UCSD-AML1 (cell line): ENCODE measurements at regions not wholly inside any gene's neighbourhood (a gene's known extent, or its start where the extent isn't known, plus 50 kb on each side); places are given as distances from the start of the nearest gene placed in this dataset.
A peak's percentile ranks its signal among the peaks of the same experiment; 100 is the strongest.

Experiments
- DNase-seq: peaks from one replicate; lab custom pipeline; 2025; ENCODE audit not compliant: unreplicated experiment; lab: John Stamatoyannopoulos, UW

DNA sequence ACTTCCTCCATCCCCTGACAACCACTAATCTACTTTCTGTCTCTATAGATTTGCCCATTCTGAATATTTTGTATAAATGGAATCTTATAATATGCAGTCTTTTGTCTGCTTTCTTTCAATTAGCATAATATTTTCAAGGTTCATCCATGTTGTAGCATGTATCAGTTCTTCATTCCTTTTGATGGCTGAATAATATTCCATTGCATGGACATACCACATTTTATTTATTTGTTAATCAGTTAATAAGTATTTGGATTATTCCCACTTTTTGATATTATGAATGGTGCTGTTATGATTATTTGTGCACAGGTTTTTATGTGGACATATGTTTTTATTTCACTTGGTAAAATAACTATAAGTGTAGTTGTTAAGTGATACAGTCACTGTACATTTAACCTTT is 155.1 kb upstream of the WSCD2 start:
- no peak for DNase-seq

DNA sequence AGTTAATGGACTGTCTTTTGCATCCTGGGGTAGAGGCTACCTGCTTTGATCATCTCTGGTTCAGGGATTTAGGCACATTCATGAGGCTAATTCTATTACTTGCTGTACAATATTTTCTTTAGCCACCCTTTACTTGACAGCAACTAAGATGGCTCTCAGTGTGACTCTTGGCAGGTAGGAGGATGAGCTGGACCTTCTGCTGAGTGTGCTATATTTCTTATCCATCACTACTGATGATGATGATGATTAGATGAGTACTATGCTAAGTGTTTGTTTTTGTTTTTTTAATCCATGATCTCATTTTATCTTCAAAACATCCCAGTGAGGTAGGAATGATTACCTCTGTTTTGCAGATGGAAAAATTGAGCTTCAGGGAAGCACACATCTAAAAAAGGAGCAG is 152.8 kb upstream of the WSCD2 start:
- DNase-seq, result no peak

DNA sequence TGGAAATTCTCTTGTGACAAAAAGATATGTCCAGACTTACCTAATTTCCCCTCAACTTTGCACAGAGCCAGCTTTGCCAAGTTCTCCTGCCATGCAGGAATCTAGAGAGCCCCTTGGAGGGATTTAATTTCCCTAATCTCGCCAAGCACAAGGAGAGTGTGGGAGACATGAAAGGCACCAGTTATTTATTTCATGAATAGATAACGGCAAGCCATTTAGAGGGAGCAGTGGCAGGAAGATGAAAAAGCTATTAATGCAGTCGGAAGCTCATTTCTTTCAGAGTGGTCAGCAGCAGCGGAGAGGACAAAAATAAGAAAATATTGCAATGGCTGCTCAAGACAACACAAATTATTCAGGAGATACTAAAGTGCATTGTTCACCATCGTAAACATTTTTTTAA is 150.9 kb upstream of the WSCD2 start:
- DNase-seq, result no peak

DNA sequence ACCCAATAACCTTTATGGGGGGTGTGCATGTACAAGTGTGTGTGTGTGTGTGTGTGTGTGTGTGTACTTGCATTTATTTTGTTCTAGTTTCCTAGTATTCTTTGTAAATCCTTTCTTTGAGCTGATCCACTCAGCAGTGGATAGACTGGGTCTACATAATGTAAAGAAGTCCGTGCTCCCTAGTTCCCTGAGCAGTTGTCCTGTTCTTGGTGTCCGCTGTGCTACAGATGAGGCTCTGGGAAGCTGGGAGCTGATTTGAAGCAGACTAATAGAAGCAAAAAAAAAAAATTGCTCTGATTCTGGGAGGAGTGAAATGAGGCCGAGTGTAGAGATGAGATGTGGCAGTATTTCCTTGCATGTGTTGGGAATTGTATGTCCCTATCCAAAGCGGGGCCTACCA is 150.4 kb upstream of the WSCD2 start:
- DNase-seq, result no peak

DNA sequence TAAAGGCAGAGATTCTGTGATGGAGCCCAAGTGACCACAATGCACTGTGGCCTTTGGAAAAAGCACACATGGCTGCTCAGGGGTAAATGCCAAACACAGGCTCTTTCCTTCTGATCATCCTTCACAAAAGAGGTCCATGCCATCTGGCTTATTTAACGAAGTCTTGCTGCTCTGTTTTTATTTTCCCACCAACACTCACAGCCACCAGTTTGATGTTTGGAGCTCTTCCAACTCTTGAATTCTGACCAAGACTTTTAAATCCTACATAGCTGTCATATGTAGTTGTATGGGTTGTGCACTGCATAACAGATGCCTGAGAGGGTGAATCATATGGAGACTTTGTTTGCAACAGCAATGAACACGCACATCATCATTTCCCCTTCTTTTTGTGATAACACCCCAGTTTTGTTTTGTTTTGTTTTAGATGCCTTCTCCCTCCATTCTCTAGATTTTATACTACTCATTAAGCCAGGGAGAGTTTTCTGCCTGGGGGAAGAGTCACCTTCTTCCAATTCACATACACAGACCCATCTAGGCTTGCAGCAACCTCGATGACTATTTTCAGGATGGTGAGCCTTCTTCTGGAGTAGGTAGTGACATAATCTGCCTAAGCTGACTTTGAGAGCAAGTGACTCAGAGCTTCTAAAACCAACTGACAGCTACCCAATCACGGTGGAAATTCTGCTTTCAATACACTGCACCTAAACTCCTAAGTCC is 145.2 kb upstream of the WSCD2 start:
- DNase-seq, result no peak

DNA sequence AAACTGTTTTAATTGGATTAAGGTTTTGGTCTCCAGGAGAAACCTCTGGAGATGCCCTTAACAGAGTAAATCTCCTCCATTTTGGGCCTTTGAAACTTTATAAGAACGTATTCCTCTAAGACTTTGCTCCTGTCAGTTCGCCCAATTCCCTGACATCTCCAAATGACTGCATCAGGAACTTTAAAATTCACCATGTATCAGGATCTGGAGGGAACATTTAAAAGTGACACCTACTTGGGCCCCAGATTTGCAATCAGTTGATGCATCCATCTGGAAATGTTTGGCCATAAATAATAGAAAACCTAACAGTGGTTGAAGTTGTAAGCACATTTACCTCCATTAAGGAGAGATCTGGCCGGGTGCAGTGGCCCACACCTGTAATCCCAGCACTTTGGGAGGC is 144.1 kb upstream of the WSCD2 start:
- no peak for DNase-seq

DNA sequence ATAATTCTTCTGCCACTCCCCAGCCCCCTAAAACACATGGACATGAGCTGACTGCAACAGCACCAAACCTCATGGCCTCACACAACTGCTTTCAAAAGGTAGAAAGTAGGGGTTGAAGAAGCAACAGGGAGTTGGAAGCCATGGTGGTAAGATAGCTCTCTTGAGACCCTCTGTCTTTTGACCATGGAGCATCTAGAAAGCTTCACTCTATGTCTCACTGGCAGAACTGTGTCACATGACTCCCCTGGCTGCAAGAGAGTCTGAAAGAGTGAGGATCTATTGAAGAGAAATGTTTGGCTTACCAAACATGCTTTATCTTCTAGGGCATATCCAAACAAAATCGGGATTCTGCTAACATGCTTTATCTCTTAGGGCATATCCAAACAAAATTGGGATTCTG is 142.9 kb upstream of the WSCD2 start:
- no peak for DNase-seq

DNA sequence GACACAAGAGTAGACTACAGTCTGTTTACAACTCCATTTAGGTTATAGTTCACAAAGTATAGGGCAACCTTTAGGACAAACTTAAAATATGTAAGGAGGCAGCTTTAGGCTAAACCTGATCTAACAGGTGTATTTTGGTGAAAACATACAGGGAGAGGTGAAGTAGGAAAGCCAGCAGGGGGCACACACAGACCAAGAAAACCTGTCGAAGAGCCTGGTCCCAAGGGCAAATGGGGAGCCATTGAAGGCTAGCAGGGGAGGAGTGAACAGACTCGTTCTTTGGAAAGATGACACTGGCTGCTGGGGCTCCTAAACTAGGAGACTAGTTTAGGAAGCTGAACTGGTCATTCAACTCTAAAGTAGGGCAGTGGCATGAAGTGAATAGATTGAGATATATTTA is 138.8 kb upstream of the WSCD2 start:
- peak; percentile 12 for DNase-seq

DNA sequence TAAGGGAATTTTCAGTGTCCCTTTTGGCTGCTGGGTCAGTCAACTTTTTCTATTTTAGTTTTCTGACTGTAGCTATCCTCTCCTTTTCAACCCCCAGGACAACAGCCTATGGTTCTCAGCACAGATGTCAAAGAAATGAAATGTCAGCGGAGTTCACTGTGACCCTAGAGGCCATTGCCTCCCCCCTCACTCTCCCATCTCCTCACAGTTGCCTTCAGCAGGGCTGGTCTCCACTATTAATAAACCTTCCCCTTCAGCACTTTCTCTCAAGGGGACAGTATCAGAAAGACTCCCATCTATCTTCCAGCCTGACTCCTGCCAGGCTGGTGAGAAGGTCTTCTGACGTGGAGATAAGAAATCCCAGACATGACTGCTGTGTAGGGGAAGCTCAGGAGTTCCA is 137.1 kb upstream of the WSCD2 start:
- no peak for DNase-seq

DNA sequence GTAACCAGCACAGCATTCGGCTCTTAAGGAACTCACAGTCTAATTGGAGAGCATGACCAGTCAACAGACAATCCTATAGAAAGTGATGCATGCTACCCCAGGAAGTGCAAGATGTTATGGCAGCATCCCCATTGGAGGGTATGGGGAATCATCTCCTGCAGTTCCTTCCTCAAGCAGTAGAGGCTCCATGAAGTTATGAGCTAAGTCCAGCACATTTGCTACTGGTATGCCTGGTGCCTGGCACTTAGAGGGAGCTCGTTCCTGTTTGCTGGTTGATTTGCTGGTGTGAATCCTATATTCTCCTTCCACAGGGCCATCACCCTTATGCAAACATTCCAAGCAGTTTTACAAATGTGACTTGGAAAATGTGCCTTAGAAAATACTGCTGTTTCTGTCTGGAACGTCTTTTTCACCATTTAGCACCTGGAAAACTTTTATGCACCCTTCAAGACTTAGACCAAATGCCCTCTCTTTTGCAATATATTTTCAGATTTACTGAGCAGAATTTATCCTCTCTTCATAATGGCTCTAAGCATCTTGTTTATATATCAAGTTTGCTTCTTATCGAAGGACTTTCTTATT is 136.1 kb upstream of the WSCD2 start:
- peak; percentile 15 for DNase-seq

DNA sequence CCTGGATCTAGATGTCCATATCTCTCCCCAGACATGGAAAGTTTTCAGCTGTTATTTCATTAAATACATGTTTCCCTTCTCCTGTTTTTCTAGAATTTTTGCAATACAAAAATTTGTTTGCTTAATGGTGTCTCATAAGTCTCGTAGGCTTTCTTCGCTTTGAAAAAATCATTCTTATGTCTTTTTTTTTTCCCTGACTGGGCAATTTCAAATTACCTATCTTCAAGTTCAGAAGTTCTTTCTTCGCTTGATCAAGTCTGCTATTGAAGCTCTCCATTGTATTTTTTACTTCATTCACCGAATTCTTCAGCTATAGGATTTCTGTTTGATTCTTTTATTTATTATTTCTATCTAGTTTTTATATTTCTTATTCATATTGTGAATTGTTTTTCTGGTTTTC is 130.2 kb upstream of the WSCD2 start:
- DNase-seq, result no peak

DNA sequence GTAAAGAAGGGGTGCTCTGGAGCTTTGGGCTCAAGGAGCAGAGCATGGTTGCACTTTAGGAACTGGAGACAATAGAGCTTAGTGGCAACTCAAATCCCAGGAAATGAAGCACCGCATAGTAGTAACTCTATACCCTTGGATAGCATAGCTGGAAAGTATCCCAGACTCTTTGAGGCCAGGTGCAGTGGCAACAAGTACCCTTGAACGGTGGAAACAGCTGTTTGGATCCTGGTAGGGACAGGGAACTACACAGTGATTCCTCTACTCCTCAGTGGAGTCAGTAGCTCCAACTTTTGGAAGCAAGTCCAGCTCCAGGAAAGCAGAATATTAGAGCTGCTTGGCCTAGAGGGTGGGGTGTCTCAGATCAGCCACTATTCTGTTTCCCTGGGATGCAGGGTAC is 129.0 kb upstream of the WSCD2 start:
- no peak for DNase-seq

DNA sequence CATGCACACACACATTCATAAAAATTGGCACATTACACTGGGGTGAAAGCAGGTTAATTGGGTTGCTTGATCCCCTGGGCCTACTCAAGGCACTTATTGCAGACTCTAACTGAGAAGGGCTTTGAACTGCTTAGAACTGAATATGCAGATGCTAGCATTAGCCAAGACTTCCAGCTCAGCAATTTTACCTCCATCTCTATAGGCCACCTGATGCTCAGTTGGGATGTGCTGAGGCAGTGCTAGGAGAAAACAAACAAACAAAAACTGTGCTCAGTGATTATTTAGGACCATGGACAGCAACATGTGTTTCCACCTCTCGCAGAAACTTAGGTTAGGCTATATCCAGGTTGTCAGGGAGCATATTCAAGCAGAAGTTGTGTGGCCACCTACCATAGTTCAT is 124.8 kb upstream of the WSCD2 start:
- DNase-seq, result no peak

DNA sequence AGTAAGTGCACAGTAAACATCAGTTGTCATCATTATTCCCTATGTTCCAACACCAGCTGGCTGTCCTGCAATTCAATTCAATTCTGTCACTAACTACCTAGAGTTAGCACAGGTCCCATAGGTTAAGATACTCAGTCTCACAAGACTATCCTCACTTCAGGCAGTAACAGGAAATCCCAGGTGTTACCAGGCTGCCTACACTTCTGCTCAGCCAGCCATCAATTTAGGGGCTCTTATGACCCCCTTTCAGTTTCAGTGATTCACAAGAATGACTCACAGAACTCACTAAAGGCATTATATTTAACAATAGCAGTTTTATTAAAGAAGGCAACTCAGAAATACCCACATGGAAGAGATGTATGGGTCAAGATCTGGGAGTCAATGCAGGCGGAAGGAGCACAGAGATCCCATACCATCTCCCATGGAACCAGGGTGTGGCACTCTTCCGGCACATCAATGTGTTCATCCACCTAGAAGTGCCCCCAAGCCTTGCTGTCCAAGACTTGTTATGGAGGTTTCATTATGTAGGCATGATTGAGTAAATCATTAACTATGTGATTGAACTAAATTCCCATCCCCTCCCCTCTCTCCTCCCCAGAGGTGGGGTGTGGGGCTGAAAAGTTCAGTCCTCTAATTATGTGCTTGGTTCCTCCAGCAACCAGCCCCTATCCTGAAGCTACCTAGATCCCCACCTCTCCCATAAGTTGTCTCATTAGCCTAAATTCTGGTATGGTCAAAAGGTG is 120.8 kb upstream of the WSCD2 start:
- no peak for DNase-seq

DNA sequence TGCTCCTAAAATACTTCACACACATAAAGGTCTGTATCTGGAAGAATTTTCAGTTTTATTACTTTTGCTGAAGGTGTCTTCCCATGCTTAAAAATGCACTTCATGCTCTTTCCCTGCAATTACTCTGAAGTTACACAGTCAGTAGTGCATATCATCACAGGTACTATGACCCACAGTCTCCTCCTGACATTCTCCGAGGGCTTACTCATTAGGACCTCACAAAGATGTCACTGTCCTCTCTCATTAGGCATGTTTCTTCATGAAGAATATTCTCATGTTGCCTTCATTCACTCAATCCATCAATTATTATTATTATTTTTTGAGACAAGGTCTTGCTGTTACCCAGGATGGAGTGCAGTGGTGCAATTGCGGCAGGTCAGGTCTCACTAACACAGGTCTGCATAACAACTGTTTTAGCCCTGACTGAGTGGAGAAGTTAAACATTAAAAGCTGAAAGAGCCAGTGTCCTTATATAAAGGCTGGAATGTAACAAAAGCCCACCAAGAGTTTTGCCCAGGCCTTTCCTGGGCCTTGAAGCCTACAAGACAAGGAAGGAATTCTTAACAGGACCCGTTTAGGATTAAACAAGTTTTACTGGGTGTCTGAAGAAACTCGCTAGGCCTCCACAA is 119.5 kb upstream of the WSCD2 start:
- no peak for DNase-seq

DNA sequence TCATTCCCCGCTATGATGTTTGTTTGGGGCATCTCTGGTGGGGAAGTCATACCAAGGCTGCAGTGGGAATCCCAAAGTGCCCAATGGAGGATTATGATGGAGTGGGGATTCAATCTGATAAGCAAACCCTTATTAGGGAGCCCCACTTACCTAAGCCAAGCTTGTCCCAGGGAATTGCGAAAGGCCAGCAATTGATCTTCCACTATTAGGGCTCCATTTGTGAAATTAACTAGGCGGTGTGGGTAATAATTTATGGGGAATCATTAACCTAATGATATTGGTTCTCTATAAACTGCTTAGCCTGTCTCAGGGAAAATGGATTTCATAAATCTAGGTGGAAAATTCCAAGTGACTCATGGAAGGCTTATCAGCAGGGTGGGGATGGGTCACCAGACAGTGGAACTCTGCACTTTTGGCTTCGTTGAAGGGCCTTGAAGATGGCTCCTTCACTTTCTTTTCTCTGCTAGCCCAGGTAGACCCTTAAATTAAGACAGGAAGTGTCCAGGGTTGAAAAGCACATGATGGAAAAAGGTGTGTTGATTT is 113.0 kb upstream of the WSCD2 start:
- DNase-seq, result no peak

DNA sequence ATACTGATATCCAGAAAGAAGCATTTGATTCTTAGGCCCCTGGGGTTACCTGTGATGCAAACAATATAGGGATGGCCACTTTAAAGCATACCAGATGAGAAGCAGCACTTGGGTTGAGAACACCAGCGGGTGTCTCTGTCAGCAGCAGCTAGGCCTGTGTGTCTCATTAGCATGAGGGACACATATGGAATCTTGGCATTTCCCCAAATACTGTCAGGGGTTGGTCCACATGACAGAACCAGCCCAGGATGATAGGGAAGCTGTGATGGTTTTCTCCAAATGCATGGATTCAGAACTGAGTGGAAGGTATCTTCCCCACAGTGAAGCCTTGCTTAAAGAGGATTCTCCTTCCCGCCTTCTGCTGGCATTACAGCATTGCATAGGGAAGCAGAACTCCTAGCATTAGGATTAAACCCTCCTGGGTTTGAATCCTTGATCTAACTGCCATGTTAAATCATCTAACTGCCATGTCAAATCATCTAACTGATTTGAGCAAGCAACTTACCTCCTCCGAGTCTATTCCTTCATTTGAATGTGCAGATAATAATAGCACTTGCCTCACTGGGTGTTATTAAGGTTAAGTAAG is 111.5 kb upstream of the WSCD2 start:
- no peak for DNase-seq

DNA sequence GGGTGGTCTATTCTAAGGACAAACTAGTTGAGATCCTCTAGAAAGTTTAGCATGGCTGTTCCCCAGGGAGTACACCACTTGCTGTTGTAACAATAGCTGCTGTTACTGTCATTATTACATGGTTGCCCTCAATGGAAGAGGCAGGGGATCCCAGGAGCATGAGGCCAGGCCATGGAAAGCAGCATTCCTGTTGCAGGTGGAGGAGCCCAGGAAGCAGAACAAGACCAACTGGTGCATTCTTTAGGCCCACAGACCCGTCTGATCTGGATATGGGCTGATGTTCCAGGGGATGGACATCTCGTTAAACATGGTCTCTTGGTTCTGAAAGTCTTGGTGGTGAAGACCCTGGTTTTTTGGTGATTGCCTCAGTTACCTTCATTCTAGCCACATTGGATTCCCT is 109.2 kb upstream of the WSCD2 start:
- DNase-seq, result no peak

DNA sequence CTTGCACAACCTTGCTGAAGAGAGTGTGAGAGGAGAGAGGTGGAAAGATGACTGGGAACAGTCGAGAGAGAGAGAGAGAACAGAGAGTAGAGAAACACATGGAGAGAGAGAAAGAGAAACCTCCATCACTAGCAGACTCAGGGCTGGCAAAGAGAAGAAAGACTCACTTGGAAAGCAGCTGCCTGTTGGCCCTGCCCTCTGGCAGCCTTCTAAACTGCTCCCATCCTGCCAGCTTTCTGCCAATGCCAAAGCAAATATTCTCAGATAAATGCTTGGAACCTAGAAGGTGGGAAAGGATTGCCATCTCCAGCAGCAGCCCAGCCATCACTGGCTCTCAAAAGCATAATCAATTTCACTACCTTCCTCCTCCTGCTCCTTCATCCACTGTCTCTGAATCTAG is 107.9 kb upstream of the WSCD2 start:
- no peak for DNase-seq

DNA sequence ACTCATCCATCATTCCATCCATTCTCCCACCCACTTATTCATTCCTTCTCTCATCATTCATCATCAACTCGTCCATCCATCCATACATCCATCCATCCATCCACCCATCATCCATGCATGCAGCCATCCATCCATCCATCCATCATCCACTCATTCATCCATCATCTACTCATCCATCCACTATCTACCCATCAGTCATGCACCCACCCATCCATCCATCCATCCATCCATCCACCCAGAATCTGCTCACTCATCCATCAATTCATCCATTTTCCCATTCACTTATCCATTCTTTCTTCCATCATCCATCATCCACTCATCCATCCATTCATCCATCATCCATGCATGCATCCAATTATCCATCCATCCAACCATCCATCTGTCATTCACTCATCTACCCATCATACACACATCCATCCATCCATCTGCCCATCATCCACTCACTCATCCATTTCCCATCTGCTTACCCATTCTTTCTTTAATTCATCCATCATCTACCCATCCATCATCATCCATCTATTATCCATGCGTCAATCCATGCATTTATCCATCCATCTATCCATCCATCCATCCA is 107.1 kb upstream of the WSCD2 start:
- DNase-seq, result no peak
